Upper lobe of left lung (tissue), 4 donors: ENCODE measurements at regions not wholly inside any gene's neighbourhood (a gene's known extent, or its start where the extent isn't known, plus 50 kb on each side); places are given as distances from the start of the nearest gene placed in this dataset.

Experiments used
- EP300 ChIP-seq, 4 donors: sonication (generic); formaldehyde crosslinking; IDR thresholded peaks; one replicate each; pipeline ENCODE4 v1.5.1; 2017; ENCODE audit warnings: antibody characterized with exemption in 4 of 4, control low read depth in 2 of 4
- POLR2A ChIP-seq, 4 donors: fragments of 450-650 bp; IDR thresholded peaks; one replicate each; pipeline ENCODE4 v1.5.1; 2016 to 2017; ENCODE audit warnings: antibody characterized with exemption in 4 of 4, mild to moderate bottlenecking in 2 of 4
- POLR2AphosphoS5 ChIP-seq, 2 donors: sonication (generic); formaldehyde crosslinking; IDR thresholded peaks; one replicate each; pipeline ENCODE4 v1.5.1; 2017; ENCODE audit warnings: antibody characterized with exemption in 2 of 2
- TF ChIP-seq, protein P1 (sequence below), 6 experiments: fragments of 450-650 bp in 4 of 6; fragments of 200-600 bp in 2 of 6; sonication (generic) in 2 of 6; IDR thresholded peaks; one replicate each; pipeline ENCODE4 v1.5.1; 2016 to 2019; ENCODE audit warnings: antibody characterized with exemption in 6 of 6

DNA sequence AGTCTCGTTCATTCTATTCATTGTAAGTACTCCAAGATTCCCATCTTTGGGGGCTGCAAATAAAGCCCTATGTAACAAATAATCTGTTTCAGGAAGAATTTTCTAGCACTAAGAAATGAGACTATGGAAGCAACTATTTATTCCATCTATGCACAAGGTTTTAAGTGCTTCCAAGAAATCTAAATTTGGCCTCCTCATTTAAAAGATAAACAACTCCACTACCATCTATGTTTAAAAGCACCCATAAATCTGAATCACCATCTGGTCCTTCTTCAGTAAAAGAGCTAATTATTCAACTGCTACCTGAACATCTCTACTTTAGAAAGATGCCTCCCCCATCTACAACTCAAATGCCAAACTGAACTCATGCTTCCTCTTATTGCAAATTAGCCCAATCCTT is 547.3 kb upstream of the LRRC4C start:
- TF ChIP-seq, protein P1, sequence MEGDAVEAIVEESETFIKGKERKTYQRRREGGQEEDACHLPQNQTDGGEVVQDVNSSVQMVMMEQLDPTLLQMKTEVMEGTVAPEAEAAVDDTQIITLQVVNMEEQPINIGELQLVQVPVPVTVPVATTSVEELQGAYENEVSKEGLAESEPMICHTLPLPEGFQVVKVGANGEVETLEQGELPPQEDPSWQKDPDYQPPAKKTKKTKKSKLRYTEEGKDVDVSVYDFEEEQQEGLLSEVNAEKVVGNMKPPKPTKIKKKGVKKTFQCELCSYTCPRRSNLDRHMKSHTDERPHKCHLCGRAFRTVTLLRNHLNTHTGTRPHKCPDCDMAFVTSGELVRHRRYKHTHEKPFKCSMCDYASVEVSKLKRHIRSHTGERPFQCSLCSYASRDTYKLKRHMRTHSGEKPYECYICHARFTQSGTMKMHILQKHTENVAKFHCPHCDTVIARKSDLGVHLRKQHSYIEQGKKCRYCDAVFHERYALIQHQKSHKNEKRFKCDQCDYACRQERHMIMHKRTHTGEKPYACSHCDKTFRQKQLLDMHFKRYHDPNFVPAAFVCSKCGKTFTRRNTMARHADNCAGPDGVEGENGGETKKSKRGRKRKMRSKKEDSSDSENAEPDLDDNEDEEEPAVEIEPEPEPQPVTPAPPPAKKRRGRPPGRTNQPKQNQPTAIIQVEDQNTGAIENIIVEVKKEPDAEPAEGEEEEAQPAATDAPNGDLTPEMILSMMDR (IDR thresholded peaks at IDR 0.05) = no peak
- TF ChIP-seq POLR2A (IDR thresholded peaks at IDR 0.05) (no peak), POLR2AphosphoS5 (IDR thresholded peaks at IDR 0.05) (no peak), EP300 (IDR thresholded peaks at IDR 0.05) (no peak)
